AG04449 (cell line): ENCODE measurements at regions not wholly inside any gene's neighbourhood (a gene's known extent, or its start where the extent isn't known, plus 50 kb on each side); places are given as distances from the start of the nearest gene placed in this dataset.
"Not testable (repeated sequence)": the region's sequence is repeated elsewhere in the genome, so short reads cannot be mapped to it uniquely, and the experiment has no call there.

Experiments
- CTCF ChIA-PET: fragments of 350-600 bp; formaldehyde crosslinking; extraction: SDS; loops from one replicate; lab custom pipeline; 2021; ENCODE audit warnings: antibody characterized with exemption; lab: Yijun Ruan, JAX
- POLR2A ChIA-PET: fragments of 400-600, 350-600 bp; formaldehyde crosslinking; extraction: SDS; loops from one replicate; lab custom pipeline; 2020; ENCODE audit warnings: antibody characterized with exemption, inconsistent platforms; lab: Yijun Ruan, JAX
- DNase-seq: peaks from one replicate; pipeline ENCODE4 v3.0.0-alpha.2; 2010; ENCODE audit warnings: low read depth, low spot score
- H3K4me3 ChIP-seq: 2 replicates; pipeline ENCODE4 v1.5.1; 2011; ENCODE audit warnings: low read depth, mild to moderate bottlenecking, control low read depth, low read length
- CTCF ChIP-seq: IDR thresholded peaks from one replicate; pipeline ENCODE4 v1.5.1; 2011; ENCODE audit warnings: mild to moderate bottlenecking, moderate library complexity, low read length, control low read depth, inconsistent platforms; ENCODE audit not compliant: insufficient read depth; ENCODE audit errors: missing control alignments

GRCh38 chr3:164737174-164737573, 341.1 kb downstream of the SI start:
- CTCF ChIA-PET, result no interaction called here
- POLR2A ChIA-PET, result no interaction called here
- no peak overlapping the region for H3K4me3 ChIP-seq
- TF ChIP-seq CTCF, result no peak
- DNase-seq, result no peak

GRCh38 chr3:164732166-164732565, 346.1 kb downstream of the SI start:
- H3K4me3 ChIP-seq, result no peak overlapping the region
- CTCF ChIA-PET, result no interaction called here
- POLR2A ChIA-PET, result no interaction called here
- no peak for DNase-seq
- TF ChIP-seq CTCF, result no peak

- DNase-seq, result no peak
- CTCF ChIA-PET, result no interaction called here
- H3K4me3 ChIP-seq, result no peak overlapping the region
- TF ChIP-seq CTCF, result no peak
- POLR2A ChIA-PET, result no interaction called here
These were observed 347.4 kb downstream of the SI start for GRCh38 chr3:164730815-164731360.

GRCh38 chr3:164723396-164723795, 354.9 kb downstream of the SI start:
- DNase-seq, result no peak
- POLR2A ChIA-PET, result no interaction called here
- no peak overlapping the region for H3K4me3 ChIP-seq
- no peak for TF ChIP-seq CTCF
- CTCF ChIA-PET, result interaction anchor here (0.6 kb wide), 1 partner anchor 90 kb away, joined by 3 read pairs; no protein-coding TSS in a partner anchor

GRCh38 chr3:164702808-164703207, 375.5 kb downstream of the SI start:
- DNase-seq, CTCF ChIA-PET, POLR2A ChIA-PET, H3K4me3 ChIP-seq: not testable (repeated sequence)

GRCh38 chr3:164687902-164688301, 390.4 kb downstream of the SI start:
- TF ChIP-seq CTCF, result no peak
- POLR2A ChIA-PET, result no interaction called here
- DNase-seq, result no peak
- H3K4me3 ChIP-seq, result no peak overlapping the region
- CTCF ChIA-PET, result no interaction called here

- no peak for DNase-seq
- ChIA-PET POLR2A (no interaction called here), CTCF (no interaction called here)
- TF ChIP-seq CTCF, result no peak
- H3K4me3 ChIP-seq, result no peak overlapping the region
These were observed 391.1 kb downstream of the SI start for GRCh38 chr3:164687211-164687610.
